GM21367 (cell line): ENCODE measurements at regions not wholly inside any gene's neighbourhood (a gene's known extent, or its start where the extent isn't known, plus 50 kb on each side); places are given as distances from the start of the nearest gene placed in this dataset.

Experiments used
- ATAC-seq: cut with Tn5 transposase; IDR thresholded peaks from one replicate; pipeline ENCODE4 v1.9.1; 2021; ENCODE audit not compliant: unreplicated experiment

DNA sequence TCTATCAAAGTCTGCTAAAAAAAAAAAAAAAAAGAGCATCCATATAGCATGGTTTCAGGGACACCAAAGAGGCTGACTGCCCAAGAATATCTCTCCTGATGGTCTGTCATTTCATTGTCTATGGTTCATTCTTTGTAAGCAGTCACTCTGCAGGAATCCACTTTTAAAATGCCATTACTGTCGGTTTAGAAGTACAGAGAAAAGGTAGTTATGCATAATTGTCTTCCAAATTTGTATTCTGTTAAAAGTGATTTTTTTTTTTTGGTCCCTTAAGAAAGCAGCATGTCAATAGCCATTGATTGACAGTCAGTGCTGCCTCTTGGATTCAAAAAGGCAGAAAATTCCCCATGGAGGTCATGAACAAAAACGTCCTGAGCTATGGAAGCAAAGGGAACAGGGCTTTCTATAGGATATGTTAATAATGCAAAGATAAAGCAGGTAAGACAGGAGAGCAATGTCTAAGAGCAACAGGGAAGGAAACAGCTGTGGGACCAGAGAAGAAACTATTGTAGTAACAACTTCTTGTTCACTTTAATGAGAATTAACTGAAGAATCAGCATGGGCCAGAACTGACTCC, 245.8 kb downstream of the TMX3 start:
- ATAC-seq, result no peak

DNA sequence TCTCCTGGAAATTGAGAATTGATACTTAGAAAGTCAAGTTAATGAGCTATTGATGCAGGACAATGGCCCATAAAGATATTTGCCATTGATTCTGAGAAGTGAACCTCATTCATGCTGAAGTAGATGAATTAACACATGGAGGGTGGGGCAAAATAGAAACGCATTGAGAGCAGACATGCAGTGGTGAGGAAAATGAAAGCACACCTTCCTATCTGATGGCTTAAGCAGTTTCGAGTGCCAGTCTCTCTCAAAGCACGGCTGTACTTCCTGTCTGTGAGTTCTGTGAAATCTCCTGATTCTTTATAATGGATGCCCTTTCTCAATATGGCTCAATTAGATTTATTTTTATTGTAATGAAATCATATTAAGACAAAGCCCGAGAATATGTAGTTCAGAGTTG, 247.0 kb downstream of the TMX3 start:
- ATAC-seq, result no peak

DNA sequence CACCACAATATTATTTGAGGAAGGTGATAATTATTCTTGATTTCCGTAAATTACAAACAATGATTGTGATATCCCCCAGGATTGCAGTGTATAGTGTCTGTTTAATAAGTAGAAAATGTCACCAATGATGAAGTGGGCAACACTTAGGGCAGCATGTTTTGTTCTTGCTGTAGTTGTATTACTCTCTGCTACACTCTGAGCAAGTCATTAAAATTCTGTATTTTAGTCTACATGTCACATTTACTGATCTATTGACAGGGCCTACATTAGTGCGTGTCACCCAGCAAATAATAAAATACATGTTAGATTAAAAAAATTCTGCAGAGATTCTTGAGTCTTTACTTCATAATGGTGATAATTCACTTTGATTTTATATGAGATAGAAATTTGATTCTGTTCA, 247.6 kb downstream of the TMX3 start:
- no peak for ATAC-seq

DNA sequence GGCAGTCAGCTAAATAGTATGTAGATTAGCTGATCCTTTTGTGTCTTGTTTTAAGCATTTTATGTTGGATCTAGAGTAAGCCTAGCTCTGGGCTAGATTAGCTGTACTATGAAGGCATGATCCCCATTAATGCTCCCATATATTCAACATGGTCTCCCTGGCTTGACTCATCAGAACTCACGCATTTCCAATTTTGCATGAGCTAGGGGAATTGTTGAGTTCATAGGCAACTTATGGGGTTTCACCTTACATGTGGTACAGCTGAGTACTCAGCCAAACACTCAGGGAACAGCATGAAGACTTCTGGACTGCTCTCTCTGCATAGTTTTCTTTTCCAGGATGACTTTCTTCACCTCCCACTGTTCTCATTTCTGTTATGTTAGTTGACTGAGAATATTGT, 248.2 kb downstream of the TMX3 start:
- ATAC-seq, result no peak

DNA sequence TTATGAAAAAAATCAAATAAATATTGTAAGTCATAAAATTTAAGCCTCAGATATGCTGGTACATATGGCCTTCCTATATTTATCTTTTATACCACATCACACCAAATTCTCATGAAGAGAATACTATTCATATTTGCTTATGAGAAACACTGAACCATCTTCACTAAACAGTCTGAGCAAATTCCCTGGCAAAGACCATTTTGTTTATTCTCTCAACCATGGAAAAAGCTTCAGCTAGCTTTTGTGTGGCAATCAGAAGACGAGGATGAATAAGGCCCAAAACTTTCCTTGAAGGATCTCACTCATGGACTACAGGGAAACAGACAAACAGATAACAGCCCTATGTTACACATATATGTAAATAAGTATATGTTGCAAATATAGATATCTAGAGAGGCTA, 252.1 kb downstream of the TMX3 start:
- ATAC-seq, result no peak

DNA sequence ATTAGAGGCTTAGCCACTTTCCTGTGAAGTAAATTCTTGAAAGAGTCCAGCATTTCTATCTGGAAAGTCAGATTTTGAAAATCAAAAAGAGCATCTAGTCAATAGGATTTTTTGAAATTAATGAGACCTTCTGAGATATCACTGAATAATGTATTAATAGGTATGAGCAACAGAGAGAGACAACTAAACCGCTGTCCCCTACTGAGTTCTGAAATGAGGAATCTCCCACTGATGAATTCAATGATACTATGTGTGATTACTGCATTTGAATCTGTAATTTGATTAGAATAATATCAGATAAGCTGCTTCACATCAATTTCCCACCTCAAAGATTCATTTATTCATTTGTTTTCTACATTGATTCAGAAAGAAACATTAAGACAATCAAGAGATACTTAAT, 252.8 kb downstream of the TMX3 start:
- ATAC-seq, result no peak

DNA sequence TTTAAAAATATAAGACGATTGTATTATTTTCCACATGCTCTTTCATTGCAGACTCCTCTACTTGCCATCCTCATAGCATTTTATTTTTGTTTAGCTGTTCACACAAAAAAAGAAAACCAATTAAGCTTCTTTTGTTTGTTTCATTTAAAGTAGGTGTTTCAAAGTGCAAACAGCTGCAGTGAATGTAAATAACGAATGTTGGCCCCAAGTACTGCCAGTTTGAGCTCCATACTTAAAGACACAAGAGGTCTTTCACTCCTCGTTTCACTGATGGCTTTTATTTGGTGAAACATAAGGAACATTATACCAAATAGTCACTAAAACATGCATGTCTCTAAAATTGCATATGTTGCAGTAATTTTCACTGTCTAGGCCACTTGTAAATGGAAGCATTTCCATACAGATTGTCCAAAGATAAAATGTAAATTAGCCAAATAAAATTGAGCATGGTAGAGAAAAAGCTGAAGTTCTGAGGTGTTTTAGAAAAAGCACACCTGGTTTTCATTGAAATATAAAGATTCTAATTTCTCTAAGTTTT, 253.4 kb downstream of the TMX3 start:
- ATAC-seq, result no peak

DNA sequence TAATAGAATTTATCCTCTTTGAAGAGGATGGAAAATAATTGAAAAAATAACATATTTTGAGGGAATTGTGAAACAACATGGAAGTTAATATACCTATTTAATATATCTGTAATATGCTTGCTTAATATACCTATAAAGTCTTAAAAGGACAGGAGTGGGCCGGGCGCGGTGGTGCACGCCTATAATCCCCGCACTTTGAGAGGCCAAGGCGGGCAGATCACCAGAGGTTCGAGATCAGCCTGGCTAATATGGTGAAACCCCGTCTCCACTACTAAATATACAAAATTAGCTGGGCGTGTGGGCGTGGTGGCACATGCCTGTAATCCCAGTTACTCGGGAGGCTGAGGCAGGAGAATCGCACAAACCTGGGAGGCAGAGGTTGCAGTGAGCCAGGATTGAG, 254.9 kb downstream of the TMX3 start:
- ATAC-seq, result no peak

DNA sequence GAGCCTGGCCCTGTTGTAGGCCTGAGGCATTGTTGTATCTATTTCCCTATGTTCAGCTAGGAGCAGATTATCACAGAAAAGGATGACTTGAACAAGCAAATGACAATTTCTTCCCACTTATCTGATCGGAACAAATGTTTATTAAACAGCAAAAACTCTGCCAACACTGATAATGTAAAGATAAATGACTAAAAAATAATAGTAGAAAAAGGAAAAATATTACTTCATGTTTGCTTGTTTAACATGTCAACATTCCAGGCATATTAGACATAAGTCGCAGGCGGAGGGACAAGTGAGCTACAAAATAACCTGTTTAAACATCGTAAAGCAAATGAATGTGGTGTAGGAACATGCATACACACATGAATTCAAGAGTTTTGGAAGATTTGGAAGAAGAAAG, 257.9 kb downstream of the TMX3 start:
- no peak for ATAC-seq

DNA sequence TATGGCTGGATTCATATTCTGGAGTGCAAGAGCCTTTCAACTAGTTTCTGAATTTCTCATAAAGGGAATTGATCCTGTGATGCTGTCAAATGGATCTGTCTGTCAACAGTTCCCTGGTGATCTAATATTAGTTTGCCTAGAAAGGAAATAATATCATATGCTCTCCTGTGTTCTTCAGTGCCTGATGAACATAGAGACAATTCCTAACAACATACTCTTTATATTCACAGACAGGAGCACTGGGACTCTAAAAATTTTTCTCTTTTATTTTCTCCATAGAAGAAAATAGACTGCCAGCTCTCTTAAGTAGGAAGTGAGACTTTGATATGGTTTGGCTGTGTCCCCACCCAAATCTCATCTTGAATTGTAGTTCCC, 259.7 kb downstream of the TMX3 start:
- ATAC-seq, result no peak

DNA sequence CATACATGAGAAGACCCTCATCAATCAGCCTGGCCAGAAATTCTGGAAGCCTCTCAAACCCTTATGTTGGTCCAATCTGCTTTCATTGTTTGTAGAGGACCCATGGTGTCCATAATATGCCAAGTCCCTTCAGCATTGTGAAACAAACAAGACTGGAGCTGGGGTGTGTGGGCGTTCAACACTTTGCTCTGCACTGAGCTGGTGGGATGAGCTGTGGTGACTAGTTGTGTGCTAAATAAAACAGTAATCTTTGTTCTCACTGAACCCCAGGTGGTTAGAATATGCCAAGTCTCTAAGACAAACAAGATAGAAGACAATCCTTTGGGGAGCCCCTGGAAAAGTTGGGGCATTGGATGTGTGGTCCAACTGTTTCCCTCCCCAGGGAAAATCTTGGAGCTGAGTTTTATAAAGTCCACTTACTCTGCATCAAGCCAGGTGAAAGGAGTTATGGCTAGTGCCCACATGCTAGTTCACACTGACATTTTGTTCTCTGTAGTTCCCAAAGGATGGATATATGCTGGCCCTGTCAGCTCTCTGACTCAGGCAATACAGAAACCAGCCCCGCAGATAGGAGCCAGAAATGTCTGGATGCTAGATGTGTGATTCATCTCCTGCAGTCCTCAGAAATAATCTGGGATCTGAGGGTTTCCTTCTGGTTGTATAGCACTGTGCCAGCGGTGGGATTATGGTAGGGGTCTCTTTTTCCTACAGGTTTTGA, 260.2 kb downstream of the TMX3 start:
- ATAC-seq, result no peak

DNA sequence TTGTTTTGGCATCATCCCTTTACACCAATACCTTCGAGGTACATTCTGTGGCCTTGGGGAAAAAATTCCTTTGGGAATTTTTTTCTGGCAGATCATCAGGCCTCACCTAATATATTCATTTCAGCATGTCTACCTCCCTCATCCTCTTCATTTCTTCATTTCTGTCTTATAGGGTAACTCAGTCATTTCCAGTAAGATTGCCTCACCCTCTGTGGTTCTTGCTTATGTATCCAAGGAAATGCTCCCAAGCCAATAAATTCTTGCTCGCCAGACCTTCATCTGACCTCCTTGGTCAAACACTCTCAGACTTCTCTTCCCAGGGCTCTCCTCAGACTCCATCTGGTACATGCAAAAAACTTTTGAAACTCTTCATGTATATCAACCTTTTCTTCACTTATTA, 265.6 kb downstream of the TMX3 start:
- ATAC-seq, result no peak

DNA sequence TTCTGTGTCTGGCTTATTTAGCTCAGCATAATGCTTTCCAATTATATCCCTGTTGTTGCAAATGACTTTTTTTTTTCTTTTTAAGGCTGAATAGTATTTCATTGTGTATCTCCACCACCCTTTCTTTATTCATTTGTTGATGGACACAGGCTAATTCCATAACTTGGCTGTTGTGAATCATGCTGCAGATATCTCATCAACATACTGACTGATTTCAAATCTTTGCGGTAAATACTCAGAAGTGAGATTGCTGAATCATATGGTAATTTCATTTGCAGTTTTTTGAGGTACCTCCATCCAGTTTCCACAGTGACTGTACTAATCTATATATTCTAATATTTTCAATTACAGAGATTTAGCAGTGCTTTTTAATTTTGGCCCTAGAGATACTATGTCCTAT, 266.2 kb downstream of the TMX3 start:
- ATAC-seq, result no peak

DNA sequence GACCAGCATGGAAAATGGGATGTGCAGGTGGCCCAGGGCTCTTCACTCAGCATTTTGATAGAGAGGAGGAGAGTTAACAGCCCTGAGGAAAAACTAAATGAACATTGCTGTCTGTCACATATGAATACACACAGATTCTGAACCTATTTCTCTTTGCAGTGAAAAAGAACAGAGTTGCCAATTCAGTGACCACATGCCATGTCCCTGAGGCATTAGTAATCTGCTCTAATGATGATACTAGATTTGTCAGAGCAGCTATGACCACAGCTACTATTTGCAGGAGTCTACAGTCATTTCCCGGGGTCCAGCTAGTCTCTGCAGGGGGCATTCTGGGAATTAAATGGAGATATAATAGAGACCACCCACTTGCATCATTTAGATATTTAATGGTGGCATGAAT, 267.6 kb downstream of the TMX3 start:
- no peak for ATAC-seq

DNA sequence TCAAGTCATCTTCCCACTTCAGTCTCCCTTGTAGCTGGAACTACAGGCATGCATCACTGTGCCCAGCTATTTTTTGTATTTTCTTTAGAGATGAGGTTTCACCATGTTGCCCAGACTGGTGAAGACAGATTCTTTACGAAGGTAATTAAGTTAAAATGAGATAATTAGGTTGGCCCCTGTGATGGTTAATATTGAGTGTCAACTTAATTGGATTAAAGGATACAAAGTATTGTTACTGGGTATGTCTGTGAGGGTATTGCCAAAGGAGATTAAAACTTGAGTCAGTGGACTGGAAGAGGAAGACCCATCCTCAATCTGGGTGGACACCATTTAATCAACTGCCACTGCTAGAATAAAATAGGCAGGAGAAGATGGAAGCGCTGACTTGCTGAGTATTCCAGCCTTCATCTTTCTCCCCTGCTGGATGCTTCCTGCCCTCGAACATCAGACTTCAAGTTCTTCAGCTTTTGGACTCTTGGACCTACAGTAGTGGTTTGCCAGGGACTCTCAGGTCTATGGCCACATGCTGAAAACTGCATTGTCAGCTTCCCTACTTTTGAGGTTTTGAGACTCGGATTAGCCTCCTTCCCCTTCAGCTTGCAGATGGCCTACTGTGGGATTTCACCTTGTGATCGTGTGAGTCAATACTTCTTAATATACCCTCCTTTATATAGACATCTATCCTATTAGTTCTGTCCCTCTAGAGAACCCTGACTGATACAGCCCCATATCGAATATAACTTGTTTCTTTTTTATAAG, 269.1 kb downstream of the TMX3 start:
- no peak for ATAC-seq

DNA sequence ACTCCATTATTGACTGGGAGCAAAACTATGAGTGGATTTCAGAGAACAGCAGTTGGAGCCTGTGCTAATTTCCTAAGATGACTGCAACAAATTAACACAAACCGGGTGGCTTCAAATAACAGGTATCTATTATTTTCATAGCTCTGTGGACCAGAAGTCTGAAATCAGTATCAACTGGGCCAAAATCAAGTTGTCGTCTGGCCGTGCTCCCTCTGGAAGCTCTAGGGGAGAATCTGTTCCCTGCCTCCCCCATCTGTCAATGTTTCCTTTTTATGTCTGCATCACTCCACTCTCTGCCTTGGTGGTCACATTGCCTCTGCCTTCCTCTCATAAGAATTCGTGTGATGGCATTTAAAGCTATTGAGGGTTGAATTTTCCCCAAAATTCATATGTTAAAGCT, 269.8 kb downstream of the TMX3 start:
- no peak for ATAC-seq

DNA sequence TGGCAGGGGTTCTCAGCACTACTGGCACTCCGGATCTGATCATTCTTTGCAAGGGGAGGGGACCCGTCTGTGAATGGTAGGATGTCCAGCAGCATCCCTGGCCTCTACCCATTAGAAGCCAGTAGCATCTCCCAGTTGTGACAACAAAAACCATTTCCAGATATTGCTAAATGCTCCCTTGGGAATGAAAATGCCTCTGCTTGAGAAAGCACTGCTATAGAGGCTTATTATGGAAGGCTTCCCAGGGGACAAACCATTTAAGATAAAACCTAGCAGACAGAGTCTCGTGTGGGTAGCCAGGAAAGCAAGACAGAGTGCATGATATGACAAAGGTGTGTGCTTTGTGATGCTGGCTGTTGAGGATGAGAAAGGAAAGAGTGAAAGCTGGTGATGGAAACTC, 273.7 kb downstream of the TMX3 start:
- no peak for ATAC-seq

DNA sequence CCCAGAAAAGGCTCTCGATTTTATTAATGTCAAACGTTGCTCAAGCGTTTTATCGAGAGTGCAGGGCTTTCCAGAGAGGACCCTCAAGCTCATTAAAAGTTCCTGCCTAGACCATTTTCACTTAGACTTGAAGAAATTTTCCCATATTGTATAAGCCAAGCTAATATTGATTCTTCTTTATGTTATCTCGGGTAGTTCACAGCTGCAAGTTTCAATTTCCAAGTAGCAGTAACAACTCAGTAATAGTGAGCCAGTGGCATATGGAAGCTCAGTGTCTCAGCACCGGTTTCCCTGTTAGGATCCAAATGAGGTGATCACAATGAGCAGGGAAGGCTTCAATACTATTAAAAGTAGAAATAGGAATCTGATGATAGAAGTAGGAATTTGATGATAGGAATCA, 274.5 kb downstream of the TMX3 start:
- ATAC-seq, result no peak

DNA sequence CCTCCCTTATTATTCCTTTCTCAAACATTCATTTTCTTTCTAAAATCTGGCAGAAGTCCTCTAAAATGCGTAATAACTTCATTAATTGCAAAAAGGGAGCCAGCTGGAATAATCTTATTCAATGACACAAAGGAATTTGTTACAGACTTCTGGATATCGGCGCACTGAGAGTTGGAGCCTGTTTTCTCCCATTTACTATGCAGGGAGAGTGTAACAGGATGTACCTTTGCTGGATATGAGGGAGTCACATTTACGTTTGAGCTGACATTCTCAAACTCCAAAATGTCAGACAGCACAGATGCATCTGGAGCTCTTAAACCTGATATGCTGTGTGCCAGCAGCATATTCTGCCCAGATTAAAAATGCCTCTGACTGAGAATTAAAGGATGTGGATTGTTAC, 275.3 kb downstream of the TMX3 start:
- no peak for ATAC-seq

DNA sequence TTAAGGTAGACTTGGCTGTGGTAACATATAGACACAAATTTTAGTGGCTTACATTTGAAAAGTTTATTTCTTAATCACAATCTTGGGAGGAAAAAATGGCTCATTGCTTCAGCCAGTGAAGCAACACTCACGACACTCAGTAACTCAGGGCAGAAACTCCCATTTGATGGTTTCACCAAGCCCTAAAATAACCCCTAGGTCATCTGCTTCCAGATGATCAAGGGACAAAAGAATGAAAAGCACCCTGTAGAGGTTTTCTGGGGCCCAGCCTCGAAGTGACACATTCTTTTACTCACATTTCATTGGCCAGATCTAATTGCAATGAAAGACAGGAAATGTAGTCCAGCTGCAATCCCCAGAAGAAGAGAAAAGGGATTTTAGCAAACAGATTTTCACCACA, 275.9 kb downstream of the TMX3 start:
- no peak for ATAC-seq

DNA sequence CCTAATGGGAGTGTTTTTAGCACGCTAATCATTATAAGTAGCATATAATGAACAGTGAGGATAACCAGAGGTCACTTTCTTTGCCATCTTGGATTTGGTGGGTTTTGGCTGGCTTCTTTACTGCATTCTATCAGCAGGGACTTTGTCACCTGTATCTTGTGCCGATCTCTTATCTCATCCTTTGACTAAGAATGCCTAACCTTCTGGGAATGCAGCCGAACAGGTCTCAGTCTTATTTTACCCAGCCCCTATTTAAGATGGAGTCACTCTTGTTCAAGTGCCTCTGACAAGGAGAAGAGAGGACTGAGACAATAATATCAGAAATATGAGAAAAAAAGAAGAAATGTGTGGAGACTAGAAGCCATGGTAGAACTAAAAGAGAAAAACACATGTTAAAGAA, 276.4 kb downstream of the TMX3 start:
- ATAC-seq, result no peak

DNA sequence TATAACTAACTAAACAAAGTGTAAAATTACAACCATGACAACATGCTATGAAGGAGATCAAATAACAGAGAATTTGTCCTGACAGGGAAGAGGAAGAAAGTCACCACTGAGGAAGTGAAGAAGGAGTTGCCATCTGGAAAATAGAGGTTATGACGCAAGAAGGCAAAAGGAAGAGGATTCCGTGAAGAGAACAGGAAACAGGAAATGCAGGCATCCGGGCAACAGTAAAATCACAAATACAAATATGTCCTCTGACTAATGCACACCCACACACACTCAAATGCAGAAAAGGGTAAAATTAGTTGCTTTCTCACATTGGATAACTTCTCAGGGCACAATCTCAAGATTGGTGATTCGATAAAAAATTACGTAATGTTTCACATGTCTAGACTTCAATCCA, 278.4 kb downstream of the TMX3 start:
- ATAC-seq, result no peak
